ENCODE measurements at regions not wholly inside any gene's neighbourhood (a gene's known extent, or its start where the extent isn't known, plus 50 kb on each side); places are given as distances from the start of the nearest gene placed in this dataset.

DNA sequence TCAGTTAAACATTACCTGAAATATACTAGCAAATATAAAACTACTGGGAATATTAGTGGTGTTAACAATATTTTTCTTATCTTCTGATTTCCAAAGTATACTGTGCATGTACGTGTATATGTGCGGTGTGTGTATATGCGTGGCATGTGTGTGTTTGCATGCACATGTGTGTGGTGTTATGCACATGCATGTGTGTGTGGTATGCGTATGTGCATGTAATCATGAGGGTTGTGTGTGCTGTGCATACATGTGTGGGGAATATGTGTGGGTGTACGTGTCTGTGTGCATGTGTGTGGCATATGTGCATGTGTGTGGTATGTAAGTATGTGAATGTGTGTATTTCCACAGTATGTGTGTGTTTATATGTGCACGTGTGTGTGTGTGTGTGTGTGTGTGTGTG is 640.2 kb downstream of the TSN start:
- TF ChIP-seq CTCF (IDR thresholded peaks at IDR 0.05) (no peak), POLR2A (IDR thresholded peaks at IDR 0.05) (no peak)

Data from esophagus squamous epithelium (tissue), 4 donors.